ENCODE measurements at regions not wholly inside any gene's neighbourhood (a gene's known extent, or its start where the extent isn't known, plus 50 kb on each side); places are given as distances from the start of the nearest gene placed in this dataset.
"Not testable (repeated sequence)": the region's sequence is repeated elsewhere in the genome, so short reads cannot be mapped to it uniquely, and the experiment has no call there.

DNA sequence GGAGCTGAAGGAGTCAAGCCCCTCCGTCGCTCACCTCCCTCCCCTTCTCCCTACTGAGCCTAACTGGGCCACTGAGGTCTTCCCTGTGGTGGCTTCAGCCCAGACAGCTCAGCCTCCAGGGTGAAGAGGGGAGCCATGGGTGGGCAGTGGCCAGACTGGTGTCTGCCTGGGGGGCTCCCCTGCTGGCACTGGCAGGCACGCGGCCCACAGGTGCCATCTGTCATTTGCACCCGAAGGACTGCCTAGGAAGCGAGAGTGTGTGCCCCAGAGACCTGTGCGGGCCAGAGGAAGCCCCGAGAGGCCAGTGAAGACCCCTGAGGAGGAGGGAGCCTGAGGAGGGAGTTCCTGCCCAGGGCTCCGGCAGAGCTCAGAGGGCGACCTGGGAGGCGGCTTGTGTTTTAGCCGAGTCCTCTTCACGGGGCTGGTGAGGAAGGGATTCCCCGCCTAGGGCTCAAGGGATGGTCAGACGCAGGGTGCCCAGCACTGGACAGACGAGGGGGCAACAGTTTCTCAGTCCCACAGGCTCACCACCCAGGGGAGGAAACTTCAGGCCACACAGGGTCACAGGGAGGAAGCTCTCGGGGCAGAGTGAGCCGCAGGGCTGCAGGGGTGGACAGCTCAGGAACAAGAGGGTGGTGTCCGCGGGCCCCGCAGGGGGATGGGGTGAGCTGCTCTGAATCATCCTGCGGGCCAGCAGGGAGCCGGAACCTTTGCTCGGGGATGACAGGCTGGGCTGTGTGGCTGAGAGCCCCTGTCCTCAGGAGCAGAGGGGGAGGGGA, 76.2 kb upstream of the PPP2R2D start:
- DNase-seq (ENCODE audit: low read depth in 2 of 2, low spot score in 1 of 2) = no peak

DNA sequence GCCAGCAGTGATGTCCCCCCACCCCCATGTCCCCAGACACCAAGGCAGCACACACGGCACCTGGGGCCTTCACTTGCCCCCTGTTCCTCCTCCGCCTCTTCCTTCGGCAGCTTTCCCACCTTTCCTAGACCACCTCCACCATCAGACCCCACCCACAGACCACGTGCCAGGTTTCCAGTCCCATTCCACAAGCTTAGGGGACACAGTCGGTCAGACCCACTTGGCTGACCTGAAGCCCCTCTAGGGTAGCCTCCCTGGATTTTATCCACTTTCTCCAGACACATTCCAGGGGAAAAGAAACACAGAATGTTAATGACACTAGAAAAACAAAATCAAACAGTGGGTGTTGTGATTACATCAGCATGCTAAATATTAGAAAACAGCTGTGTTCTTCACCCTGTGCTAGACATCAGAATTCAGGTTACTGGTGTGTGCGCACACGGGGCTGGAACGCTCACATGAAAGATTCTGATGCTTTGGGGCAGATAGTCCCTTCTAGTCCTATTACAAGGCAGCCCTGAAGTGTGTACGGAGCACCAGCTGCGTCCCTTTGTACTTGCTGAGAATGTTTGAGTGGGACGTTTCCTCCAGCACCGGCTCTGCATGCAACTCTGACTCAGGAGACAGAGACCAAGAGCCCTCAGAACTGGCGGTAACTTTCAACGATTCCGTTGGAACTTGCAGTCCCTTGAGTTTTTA, 75.5 kb upstream of the PPP2R2D start:
- DNase-seq (ENCODE audit: low read depth in 2 of 2, low spot score in 1 of 2) = no peak

DNA sequence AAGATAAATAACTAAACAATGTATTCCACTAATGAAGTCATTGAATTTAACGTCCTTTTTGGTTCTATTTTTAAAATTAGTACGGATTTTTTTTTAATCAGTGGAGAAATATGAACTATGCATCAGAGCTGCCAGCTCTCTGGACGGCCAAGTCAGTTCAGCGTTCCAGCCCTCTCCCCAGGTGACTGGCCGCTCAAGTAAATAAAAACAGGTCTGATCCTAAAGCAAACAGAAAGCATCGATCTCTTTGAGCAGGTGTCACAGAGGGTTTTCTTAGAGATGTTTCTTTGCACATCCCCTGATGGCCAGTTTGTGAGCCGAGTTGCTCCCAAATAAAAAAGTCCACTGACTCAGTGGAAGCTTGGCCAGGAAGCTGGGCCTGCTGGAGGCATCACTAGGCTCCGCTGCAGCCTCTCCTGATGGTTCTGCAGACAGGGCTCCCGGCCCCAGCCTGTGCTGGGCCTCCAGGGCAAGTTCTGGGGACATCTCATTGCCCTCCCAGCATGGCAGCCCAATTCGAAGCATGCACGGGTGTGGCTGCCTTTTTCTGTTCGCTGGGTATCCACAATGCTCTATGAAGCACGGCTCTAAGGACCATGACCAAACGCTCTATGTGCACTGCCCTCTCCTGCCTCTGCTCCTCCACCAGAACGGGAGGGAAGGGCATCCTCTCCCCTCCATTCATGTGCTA, 74.7 kb upstream of the PPP2R2D start:
- no peak for DNase-seq (ENCODE audit: low read depth in 2 of 2, low spot score in 1 of 2)

DNA sequence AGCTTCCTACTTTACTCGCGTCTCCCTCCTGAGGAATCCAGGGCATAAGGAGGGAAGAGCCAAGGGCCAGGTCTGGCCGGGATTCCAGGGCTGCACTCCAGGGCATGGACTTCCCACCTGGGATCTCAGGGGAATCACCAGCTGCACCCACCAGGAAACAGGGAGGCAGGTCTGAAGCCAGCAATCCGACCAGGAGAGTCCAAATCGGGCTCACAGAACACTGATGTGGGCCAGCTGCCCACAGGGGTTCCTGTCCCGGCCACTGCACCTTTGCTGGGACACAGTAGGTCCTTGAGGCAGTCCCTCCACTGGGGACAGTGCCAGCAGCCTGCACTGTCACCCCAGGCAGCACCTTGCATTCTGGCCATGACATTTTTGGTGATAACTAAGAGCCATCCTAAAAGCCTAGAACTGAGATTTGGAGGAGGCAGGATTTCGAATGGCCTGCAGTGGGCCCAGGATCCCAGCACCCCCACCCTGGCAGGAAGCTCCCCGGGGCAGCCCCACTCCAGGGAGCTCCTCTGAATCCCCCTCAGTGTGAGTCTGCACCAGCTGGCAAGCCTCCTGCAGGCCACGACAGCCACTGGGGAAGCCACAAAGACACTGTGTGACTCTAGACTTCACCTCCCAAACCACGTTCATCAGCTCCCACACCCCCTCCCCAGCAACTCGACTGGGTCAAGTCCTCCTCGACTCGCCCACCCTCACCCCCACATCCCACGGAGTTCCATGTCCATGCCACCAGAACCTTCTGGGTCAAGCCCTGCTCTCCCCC, 71.5 kb upstream of the PPP2R2D start:
- DNase-seq (ENCODE audit: low read depth in 2 of 2, low spot score in 1 of 2) = no peak

DNA sequence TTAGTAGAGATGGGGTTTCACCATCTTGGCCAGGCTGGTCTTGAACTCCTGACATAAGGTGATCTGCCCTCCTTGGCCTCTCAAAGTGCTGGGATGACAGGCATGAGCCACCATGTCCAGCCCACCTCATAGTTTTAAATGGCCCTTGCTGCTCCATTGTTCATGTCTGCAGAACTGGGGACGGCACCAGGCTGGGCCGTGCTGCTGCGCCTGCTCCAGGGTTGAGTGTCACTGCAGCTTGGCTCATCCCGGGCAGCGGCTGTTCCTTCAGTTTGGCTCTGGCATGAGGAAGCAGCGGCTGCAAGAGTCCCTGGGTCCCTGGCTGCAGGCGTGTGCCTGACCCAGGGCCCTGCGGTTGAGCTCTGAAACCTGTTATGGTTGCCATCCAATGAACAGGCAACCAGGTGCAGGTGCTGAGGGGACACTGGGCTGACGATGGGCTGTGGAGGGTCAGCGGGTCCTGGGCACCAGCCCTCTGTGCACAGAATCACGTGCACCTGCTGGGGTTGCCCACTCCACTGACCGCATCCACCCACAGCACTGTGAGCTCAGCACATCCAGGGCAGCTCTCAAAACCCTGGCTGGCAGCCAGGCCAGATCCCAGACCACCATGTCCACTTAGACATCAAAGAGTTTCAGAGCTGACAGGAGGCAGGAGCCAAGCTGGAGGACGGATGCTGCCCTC, 70.2 kb upstream of the PPP2R2D start:
- no peak for DNase-seq (ENCODE audit: low read depth in 2 of 2, low spot score in 1 of 2)

DNA sequence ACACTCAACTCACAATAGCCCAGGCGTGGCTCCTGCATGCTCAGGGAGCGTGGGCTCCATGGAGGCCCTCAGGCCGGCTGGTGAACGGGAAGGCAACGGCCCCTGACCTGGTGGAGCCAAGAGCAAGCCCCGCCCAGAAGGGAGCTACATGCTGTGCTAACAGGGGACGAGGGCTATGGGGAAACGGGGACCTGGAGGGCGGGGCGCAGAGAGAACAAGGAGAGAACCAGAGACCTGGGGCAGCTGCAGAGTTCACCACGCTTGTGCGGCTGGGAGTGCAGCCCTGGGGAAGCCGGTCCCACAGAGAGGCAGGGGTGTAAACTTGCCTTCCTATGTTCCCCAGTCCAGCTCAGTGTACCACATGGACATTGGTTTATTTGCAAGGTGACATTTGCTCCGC, 69.2 kb upstream of the PPP2R2D start:
- DNase-seq (ENCODE audit: low read depth in 2 of 2, low spot score in 1 of 2) = no peak

DNA sequence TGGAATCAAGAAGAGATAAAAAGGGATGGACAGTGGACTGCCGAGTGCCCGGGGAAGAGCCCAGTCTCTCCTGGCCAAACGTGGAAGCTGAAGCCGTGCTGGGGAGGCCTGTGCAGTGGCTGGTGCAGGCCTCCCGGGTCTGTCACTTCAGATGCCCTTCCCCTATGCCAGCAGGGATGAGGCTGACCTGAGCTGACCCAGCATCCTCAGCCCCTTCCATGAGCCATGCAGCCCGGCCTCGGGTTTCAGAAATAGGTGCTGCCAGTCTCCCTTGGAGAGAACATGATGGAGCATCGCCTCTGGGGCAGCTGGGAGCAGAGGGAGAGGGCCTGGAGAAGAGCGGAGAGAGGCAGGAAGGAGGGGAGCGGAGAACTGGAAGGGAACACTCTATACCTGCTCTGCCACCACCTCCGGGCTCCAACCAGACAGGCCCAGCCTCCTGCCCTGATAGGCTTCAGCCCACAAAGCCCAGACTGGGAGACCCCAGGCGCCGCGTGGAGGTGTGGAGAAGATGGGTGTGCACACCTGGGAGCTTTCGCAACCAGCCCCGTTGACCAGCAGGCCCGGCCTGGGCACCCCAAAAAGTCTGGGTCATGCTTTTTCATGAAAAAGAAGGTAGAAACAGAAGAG, 68.6 kb upstream of the PPP2R2D start:
- no peak for DNase-seq (ENCODE audit: low read depth in 2 of 2, low spot score in 1 of 2)

DNA sequence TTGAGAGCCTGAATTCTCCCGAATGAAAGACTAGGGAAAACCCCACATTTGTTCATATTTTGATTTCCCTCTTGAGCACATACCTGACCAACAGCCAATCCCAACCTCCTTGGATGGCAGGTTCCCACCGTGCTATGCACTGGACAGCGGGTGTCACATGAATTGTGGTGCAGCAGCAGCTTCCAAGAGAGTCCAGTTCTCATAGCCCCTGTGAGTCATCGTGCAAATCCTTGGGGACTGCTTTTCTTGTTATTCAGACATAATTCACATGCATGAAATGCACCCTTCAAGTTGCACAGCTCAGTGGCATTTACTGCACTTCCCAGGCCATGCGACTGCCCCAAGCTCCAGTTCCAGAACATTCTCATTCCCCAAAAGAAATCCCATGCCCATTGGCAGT, 67.8 kb upstream of the PPP2R2D start:
- no peak for DNase-seq (ENCODE audit: low read depth in 2 of 2, low spot score in 1 of 2)

DNA sequence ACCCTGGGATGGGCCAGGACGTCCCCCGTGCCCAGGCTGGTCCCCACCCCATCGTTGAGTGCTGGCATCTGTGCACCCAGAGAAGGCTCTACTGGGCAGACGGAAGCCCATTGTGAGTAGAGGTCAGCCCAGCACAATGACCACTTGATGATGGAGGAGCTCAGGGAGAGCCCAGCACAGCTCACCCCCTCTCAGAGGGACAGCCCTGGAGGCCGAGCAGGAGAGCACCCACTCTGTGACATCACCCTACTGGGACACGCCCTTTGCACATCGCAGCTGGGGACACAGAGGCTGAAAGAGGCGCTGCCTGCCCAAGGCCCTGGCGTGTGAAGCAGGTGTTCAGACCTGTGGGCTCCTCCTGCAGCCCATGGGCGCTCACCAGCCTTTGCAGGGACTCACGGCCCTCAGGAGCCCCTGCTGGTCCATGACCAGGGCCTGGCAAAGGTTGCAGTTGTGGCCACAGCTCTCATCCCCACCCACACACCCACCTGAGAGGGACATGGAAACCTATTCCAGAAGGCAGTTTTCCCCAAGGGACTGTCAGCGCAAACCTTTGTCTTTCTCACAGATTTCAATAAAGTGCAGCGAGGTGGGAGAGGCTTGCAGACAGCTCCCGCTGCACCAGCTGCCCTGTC, 67.2 kb upstream of the PPP2R2D start:
- DNase-seq (ENCODE audit: low read depth in 2 of 2, low spot score in 1 of 2) = no peak

DNA sequence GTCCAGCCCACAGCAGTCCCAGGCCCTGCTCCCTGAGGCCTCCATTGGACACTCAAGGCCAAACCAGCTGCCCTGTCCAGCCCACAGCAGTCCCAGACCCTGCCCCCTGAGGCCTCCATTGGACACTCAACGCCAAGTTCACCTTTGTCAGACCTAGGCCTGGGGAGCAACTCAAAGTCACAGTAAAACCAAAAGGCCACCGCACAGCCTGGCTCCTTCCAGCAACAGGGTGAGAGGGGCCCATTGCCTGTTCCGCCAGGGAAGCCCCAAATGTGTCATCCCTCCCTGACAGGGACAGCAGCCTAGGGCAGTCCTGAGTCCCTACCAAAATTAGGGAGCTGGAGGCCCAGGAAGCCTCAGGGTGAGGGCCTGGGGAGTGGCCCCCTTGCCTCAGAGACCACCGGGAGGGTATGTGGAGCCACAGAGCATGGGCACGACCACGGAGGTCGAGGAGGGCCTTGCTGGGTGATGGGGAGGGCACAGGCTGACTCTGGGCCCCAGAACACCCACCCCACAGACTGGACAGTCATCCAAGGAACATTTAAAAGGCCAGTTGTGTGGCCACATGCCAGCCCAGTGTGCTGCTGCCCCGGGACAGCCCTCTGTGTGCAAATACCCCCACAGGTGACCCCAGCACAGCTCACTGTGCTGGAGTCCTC, 66.5 kb upstream of the PPP2R2D start:
- no peak for DNase-seq (ENCODE audit: low read depth in 2 of 2, low spot score in 1 of 2)

DNA sequence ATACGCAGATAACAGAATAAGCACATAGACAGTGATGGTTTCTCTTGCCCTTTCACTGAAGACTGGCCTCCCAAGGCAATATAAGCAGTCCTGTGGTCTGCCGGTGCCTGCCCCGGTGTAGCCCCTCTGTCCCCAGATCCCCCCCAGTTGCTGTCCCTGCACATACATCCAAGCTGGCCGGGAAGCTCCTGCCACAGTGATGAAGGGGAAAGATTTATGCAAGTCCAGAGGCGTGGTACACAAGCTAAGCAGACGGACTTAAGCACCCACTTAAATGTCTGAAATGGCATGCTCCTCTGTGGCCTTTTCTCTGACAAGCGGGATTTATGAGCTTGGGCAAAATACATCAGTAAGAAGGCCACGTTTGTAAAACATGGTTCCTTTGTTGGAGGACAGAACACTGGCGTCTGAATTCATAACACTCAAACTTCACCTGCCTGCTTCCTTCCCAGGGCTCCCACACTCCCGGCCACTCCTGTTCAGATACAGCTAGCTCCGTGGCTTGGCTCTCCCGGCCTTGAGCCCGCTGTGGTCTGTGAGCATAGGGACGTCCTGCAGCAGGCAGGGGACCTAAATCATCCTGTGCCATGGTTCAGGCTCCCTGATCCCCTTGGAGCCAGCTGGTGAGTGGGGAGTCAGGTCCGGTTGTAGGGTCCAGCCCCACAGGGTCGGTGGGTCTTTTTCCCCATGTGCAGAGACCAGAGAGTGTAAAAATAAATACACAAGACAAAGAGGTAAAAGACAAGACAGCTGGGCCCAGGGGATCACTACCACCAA, 61.7 kb upstream of the PPP2R2D start:
- no peak for DNase-seq (ENCODE audit: low read depth in 2 of 2, low spot score in 1 of 2)

DNA sequence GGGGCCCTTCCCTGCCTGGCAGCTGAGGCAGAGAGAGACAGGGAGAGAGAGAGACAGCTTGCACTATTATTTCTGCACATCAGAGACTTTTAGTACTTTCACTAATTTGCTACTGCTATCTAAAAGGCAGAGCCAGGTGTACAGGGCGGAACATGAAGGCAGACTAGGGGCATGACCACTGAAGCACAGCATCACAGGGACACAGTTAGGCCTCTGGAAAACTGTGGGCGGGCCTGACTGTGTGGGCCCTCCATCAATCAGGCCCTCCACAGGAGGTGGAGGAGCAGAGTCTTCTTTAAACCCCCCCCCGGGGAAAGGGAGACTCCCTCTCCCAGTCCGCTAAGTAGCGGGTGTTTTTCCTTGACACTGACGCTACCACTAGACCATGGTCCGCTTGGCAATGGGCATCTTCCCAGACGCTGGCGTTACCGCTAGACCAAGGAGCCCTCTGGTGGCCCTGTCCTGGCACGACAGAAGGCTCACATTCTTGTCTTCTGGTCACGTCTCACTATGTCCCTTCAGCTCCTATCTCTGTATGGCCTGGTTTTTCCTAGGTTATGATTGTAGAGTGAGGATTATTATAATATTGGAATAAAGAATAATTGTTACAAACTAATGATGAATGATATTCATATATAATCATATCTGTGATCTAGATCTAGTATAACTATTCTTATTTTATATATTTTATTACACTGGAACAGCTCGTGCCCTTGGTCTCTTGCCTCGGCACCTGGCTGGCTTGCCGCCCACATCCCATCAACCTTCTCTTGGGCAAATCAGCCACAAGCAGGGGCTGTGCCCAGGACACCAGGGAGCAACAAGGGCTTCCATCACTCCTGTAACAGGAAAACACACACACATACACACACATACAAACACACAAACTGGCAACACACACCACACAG, 60.7 kb upstream of the PPP2R2D start:
- DNase-seq (ENCODE audit: low read depth in 2 of 2, low spot score in 1 of 2) = not testable (repeated sequence)

DNA sequence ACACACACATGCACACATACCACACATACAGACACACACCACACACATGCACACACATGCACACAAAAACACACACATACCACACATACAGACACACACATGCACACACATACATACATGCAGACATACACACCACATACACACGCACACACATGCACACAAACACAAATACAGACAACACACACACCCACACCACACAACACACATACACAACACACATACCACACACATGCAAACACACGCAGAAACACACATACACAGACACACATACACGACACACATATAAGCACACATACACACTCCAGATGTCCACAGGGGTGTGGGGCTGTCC, 60.1 kb upstream of the PPP2R2D start:
- DNase-seq (ENCODE audit: low read depth in 2 of 2, low spot score in 1 of 2) = no peak

DNA sequence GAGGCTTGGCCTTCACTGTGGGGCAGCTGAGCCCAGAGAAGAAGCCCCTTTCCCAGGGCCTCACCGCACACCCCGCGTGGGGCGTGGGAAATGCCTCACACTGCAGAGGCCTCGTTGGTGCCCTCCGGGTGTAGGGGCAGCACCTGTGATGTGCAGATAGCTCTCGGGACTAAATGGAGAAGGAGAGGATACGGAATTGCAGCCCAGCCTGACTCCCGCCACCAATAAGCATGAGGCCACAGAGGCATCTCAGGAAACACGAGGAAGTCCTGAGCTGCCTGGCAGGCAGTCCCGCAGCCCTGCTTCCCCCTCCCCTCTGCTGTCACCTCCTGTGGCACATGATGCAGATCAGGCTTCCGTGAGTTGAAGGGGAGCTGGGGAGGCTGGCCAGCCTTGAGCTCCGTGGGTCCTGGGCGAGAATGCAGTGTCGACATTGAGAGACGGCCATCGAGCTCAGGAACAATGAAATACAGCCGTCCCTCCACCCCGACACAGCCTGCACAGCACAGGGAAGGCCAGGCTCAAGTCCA, 59.6 kb upstream of the PPP2R2D start:
- DNase-seq (ENCODE audit: low read depth in 2 of 2, low spot score in 1 of 2) = no peak

DNA sequence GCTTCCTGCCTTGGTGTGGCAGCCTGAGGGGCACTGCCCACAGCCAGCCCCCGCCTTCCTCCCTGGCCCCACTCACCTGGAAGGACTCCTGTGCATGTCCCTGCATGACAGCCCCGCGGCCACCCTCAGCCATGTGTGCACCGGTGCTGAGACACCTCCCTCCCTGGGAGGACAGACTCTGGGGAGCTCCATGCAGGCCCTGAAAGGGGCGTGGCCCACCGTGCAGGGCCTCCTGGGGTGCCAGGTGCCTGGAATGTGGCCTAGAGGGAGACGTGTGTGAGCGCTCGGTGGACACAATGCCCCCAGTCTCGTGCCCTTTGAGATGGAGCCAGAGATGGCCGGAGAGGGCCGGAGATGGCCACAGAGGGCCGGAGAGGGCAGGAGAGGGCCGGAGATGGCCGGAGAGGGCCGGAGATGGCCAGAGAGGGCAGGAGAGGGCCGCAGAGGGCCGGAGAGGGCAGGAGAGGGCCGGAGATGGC, 59.1 kb upstream of the PPP2R2D start:
- no peak for DNase-seq (ENCODE audit: low read depth in 2 of 2, low spot score in 1 of 2)

DNA sequence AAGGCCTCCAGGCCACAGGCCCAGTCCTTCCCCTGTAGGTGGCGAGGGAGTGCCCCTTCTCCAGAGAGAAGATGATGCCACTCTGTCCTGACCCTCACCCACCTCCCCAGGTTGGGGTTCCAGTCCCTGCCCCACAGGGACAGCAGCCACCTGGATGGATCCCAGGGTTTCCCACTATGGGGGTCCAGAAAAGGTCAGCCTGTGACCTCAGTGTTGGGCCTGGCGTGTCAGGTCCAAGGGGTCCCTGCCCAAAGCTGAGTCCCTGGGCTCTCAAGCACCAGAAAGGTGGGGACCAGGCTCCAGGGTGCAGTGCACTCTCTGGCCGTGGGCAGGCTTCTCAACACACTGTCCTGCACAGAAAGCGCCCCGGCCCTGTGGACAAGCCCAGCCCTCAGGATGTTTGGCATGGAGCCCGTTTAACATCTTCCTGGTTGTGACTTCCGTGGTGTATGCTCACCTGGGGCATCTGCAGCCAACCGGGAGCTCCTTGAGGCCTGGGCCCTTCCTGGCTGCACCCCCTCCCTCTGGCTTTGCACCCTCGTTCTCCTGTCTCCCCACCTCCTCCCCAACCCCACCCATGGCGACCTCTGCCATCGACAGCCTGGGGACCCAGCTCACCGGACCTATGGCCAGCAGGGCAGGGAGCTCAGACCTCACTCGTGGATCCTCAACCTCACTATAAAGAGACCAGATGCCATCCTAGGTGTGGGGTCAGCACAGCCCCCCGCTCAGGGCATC, 58.3 kb upstream of the PPP2R2D start:
- DNase-seq (ENCODE audit: low read depth in 2 of 2, low spot score in 1 of 2) = no peak
